Activated T-cell treated with anti-CD3 and anti-CD28 coated beads, Interleukin-2, amount 50 U/mL, for 72 hours (primary cell): ENCODE measurements at regions not wholly inside any gene's neighbourhood (a gene's known extent, or its start where the extent isn't known, plus 50 kb on each side); places are given as distances from the start of the nearest gene placed in this dataset.

ENCODE experiments used
- ATAC-seq, 2 donors: fragments of 150-1000 bp; cut with Tn5 transposase; replicated peaks in 1 of 2; 2 replicates each; pipeline ENCODE4 v1.10.0; 2021; ENCODE audit warnings: moderate library complexity in 2 of 2, mild to moderate bottlenecking in 1 of 2
- DNase-seq, 2 donors: peaks; one replicate each; pipeline ENCODE4 v3.0.0; 2021 to 2022; ENCODE audit warnings: mixed read lengths in 1 of 2
- H3K27ac Mint-ChIP-seq: one replicate; pipeline ENCODE4 v1.8.0; 2022; ENCODE audit warnings: mild to moderate bottlenecking, moderate library complexity, mixed read lengths
- H3K27me3 Mint-ChIP-seq: one replicate; pipeline ENCODE4 v1.8.0; 2022; ENCODE audit warnings: low read depth, mixed read lengths
- H3K36me3 Mint-ChIP-seq, 2 donors: one replicate each; pipeline ENCODE4 v1.8.0; 2022; ENCODE audit warnings: mixed read lengths in 2 of 2, mild to moderate bottlenecking in 1 of 2; ENCODE audit not compliant: insufficient read depth in 2 of 2
- H3K4me1 Mint-ChIP-seq: one replicate; pipeline ENCODE4 v1.8.0; 2022; ENCODE audit warnings: low read depth, mixed read lengths
- H3K4me3 Mint-ChIP-seq, 2 donors: one replicate each; pipeline ENCODE4 v1.8.0; 2022; ENCODE audit warnings: mild to moderate bottlenecking in 2 of 2, mixed read lengths in 2 of 2, moderate library complexity in 2 of 2
- H3K9me3 Mint-ChIP-seq, 2 donors: one replicate each; pipeline ENCODE4 v1.8.0; 2022; ENCODE audit warnings: mixed read lengths in 2 of 2

- Mint-ChIP-seq H3K4me1 (no peaks in the 10 kb centered on the region), H3K27me3 (no peaks in the 10 kb centered on the region), H3K36me3 (no peaks in the 10 kb centered on the region), H3K27ac (no peak overlapping the region), H3K9me3 (peaks cover 0 to 4% of the 10 kb centered on the region in 2 donors), H3K4me3 (no peak overlapping the region)
- ATAC-seq (no peak), DNase-seq (no peak)
These were observed 323.9 kb upstream of the FAM241A start for GRCh38 chr4:111821342-111821741.

GRCh38 chr4:111836601-111837000 lies 308.7 kb upstream of the FAM241A start:
- Mint-ChIP-seq H3K4me1 (no peaks in the 10 kb centered on the region), H3K27me3 (no peaks in the 10 kb centered on the region), H3K36me3 (no peaks in the 10 kb centered on the region), H3K9me3 (peaks cover 0 to 1% of the 10 kb centered on the region in 2 donors), H3K27ac (no peak overlapping the region), H3K4me3 (no peak overlapping the region)
- DNase-seq (no peak), ATAC-seq (no peak)

- no peaks in the 10 kb centered on the region for H3K27me3 Mint-ChIP-seq
These were observed 307.5 kb upstream of the FAM241A start for GRCh38 chr4:111837761-111838160.

GRCh38 chr4:111838406-111838930 lies 306.8 kb upstream of the FAM241A start:
- no peak for ATAC-seq
- Mint-ChIP-seq H3K4me3 (no peak overlapping the region), H3K4me1 (no peaks in the 10 kb centered on the region)

More at GRCh38 chr4:111837761-111838160, 307.5 kb upstream of the FAM241A start:
- H3K27ac Mint-ChIP-seq, result no peak overlapping the region
- DNase-seq (no peak), ATAC-seq (no peak)
- peaks cover 0 to 1% of the 10 kb centered on the region in 2 donors for H3K9me3 Mint-ChIP-seq
- no peaks in the 10 kb centered on the region for H3K4me1 Mint-ChIP-seq
- no peaks in the 10 kb centered on the region for H3K36me3 Mint-ChIP-seq
- H3K4me3 Mint-ChIP-seq, result no peak overlapping the region

GRCh38 chr4:111839141-111839540 lies 306.1 kb upstream of the FAM241A start:
- H3K9me3 Mint-ChIP-seq, result peaks cover 0 to 1% of the 10 kb centered on the region in 2 donors
- no peaks in the 10 kb centered on the region for H3K36me3 Mint-ChIP-seq
- ATAC-seq, result no peak
- H3K4me1 Mint-ChIP-seq, result no peaks in the 10 kb centered on the region
- no peak overlapping the region for H3K27ac Mint-ChIP-seq
- no peak for DNase-seq
- H3K27me3 Mint-ChIP-seq, result no peaks in the 10 kb centered on the region
- H3K4me3 Mint-ChIP-seq, result no peak overlapping the region

More at GRCh38 chr4:111838406-111838930, 306.8 kb upstream of the FAM241A start:
- H3K27ac Mint-ChIP-seq, result no peak overlapping the region
- no peaks in the 10 kb centered on the region for H3K36me3 Mint-ChIP-seq
- H3K9me3 Mint-ChIP-seq, result peaks cover 0 to 1% of the 10 kb centered on the region in 2 donors
- H3K27me3 Mint-ChIP-seq, result no peaks in the 10 kb centered on the region
- DNase-seq, result no peak

- Mint-ChIP-seq H3K27ac (no peak overlapping the region), H3K4me3 (no peak overlapping the region), H3K27me3 (no peaks in the 10 kb centered on the region), H3K9me3 (peaks cover 1 to 4% of the 10 kb centered on the region in 2 donors), H3K36me3 (no peaks in the 10 kb centered on the region), H3K4me1 (no peaks in the 10 kb centered on the region)
- DNase-seq, result no peak
- no peak for ATAC-seq
These were observed 302.9 kb upstream of the FAM241A start for GRCh38 chr4:111842336-111842735.

- ATAC-seq, result no peak
- Mint-ChIP-seq H3K4me3 (no peak overlapping the region), H3K27me3 (no peaks in the 10 kb centered on the region), H3K9me3 (peaks cover 0 to 4% of the 10 kb centered on the region in 2 donors), H3K27ac (no peak overlapping the region), H3K4me1 (no peaks in the 10 kb centered on the region), H3K36me3 (no peaks in the 10 kb centered on the region)
- no peak for DNase-seq
These were observed 297.8 kb upstream of the FAM241A start for GRCh38 chr4:111847296-111848008.

GRCh38 chr4:111849746-111850284 lies 295.4 kb upstream of the FAM241A start:
- peaks cover 0 to 4% of the 10 kb centered on the region in 2 donors for H3K9me3 Mint-ChIP-seq
- DNase-seq (no peak), ATAC-seq (no peak)
- H3K27ac Mint-ChIP-seq, result no peak overlapping the region
- no peaks in the 10 kb centered on the region for H3K36me3 Mint-ChIP-seq
- no peaks in the 10 kb centered on the region for H3K27me3 Mint-ChIP-seq
- H3K4me3 Mint-ChIP-seq, result no peak overlapping the region
- no peaks in the 10 kb centered on the region for H3K4me1 Mint-ChIP-seq

- Mint-ChIP-seq H3K27ac (no peak overlapping the region), H3K4me3 (no peak overlapping the region), H3K4me1 (no peaks in the 10 kb centered on the region), H3K27me3 (no peaks in the 10 kb centered on the region), H3K9me3 (no peaks in the 10 kb centered on the region), H3K36me3 (no peaks in the 10 kb centered on the region)
- DNase-seq (peak; percentile 3 to 15), ATAC-seq (no peak)
These were observed 290.7 kb upstream of the FAM241A start for GRCh38 chr4:111854494-111855087.

GRCh38 chr4:111855308-111855707 lies 289.9 kb upstream of the FAM241A start:
- no peak for ATAC-seq
- no peaks in the 10 kb centered on the region for H3K27me3 Mint-ChIP-seq
- no peaks in the 10 kb centered on the region for H3K36me3 Mint-ChIP-seq
- H3K27ac Mint-ChIP-seq, result no peak overlapping the region
- no peaks in the 10 kb centered on the region for H3K9me3 Mint-ChIP-seq
- no peaks in the 10 kb centered on the region for H3K4me1 Mint-ChIP-seq
- no peak overlapping the region for H3K4me3 Mint-ChIP-seq
- DNase-seq, result no peak

GRCh38 chr4:111864066-111864465 lies 281.2 kb upstream of the FAM241A start:
- Mint-ChIP-seq H3K27me3 (no peaks in the 10 kb centered on the region), H3K36me3 (no peaks in the 10 kb centered on the region)

GRCh38 chr4:111869339-111869738 lies 275.9 kb upstream of the FAM241A start:
- DNase-seq (no peak), ATAC-seq (no peak)
- H3K27ac Mint-ChIP-seq, result no peak overlapping the region
- no peak overlapping the region for H3K4me3 Mint-ChIP-seq
- no peaks in the 10 kb centered on the region for H3K36me3 Mint-ChIP-seq
- H3K9me3 Mint-ChIP-seq, result peaks cover 0 to 2% of the 10 kb centered on the region in 2 donors
- H3K4me1 Mint-ChIP-seq, result no peaks in the 10 kb centered on the region
- no peaks in the 10 kb centered on the region for H3K27me3 Mint-ChIP-seq

More at GRCh38 chr4:111864066-111864465, 281.2 kb upstream of the FAM241A start:
- Mint-ChIP-seq H3K27ac (no peak overlapping the region), H3K4me1 (no peaks in the 10 kb centered on the region), H3K4me3 (no peak overlapping the region), H3K9me3 (peaks cover 0 to 2% of the 10 kb centered on the region in 2 donors)
- no peak for DNase-seq
- ATAC-seq, result no peak

GRCh38 chr4:111871802-111872201 lies 273.5 kb upstream of the FAM241A start:
- H3K36me3 Mint-ChIP-seq, result no peaks in the 10 kb centered on the region
- ATAC-seq, result no peak
- H3K4me3 Mint-ChIP-seq, result no peak overlapping the region
- no peaks in the 10 kb centered on the region for H3K4me1 Mint-ChIP-seq
- H3K27ac Mint-ChIP-seq, result no peak overlapping the region
- no peaks in the 10 kb centered on the region for H3K9me3 Mint-ChIP-seq
- DNase-seq, result no peak
- H3K27me3 Mint-ChIP-seq, result no peaks in the 10 kb centered on the region
